Adipocyte (in vitro differentiated cells): ENCODE measurements at regions not wholly inside any gene's neighbourhood (a gene's known extent, or its start where the extent isn't known, plus 50 kb on each side); places are given as distances from the start of the nearest gene placed in this dataset.
"Not testable (repeated sequence)": the region's sequence is repeated elsewhere in the genome, so short reads cannot be mapped to it uniquely, and the experiment has no call there.

Experiments used
- DNase-seq: peaks from one replicate; pipeline ENCODE4 v3.0.0-alpha.2; 2015; ENCODE audit warnings: low read depth
- H3K27me3 ChIP-seq: replicated peaks from 2 replicates; pipeline ENCODE4 v1.7.0; 2013; ENCODE audit warnings: mild to moderate bottlenecking, low read length, moderate library complexity; ENCODE audit not compliant: control insufficient read depth, insufficient read depth
- H3K36me3 ChIP-seq: 2 replicates; pipeline ENCODE4 v1.7.0; 2013; ENCODE audit warnings: low read length, mild to moderate bottlenecking, moderate library complexity; ENCODE audit not compliant: control insufficient read depth, insufficient read depth, severe bottlenecking
- H3K4me1 ChIP-seq: 2 replicates; pipeline ENCODE4 v1.7.0; 2013; ENCODE audit warnings: mild to moderate bottlenecking, low read length, moderate library complexity; ENCODE audit not compliant: control insufficient read depth, insufficient read depth
- H3K4me3 ChIP-seq: 2 replicates; pipeline ENCODE4 v1.7.0; 2013; ENCODE audit warnings: mild to moderate bottlenecking, low read length, moderate library complexity
- H3K9ac ChIP-seq: 2 replicates; pipeline ENCODE4 v1.7.0; 2013; ENCODE audit warnings: mild to moderate bottlenecking, low read length, moderate library complexity
- H3K9me3 ChIP-seq: 2 replicates; pipeline ENCODE4 v1.7.0; 2013; ENCODE audit warnings: mild to moderate bottlenecking, low read length, moderate library complexity; ENCODE audit not compliant: control insufficient read depth

DNA sequence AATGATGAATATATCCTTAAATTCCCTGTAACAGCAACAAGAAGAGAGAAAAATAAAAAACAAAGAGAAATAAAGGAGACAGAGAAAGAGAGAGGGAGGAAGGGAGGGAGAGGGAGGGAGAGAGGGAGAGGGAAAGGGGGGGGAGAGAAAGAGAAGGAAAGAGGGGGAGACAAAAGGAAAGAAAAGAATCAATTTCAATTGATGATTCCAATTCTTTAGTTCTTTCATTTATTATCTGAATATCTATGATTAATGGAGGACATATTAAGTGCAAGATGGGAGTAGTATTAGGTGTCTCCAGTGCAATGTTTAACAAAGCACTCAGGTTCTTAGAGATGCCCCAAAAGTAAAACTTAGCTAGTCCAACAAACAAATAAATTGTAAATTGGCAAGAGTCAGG, 97.2 kb upstream of the DPP10 start:
- no peaks in the 10 kb centered on the region for H3K36me3 ChIP-seq
- H3K9ac ChIP-seq: no peak overlapping the region
- DNase-seq: no peak
- H3K4me1 ChIP-seq: no peaks in the 10 kb centered on the region
- no peaks in the 10 kb centered on the region for H3K9me3 ChIP-seq
- H3K4me3 ChIP-seq: no peak overlapping the region
- no peaks in the 10 kb centered on the region for H3K27me3 ChIP-seq

DNA sequence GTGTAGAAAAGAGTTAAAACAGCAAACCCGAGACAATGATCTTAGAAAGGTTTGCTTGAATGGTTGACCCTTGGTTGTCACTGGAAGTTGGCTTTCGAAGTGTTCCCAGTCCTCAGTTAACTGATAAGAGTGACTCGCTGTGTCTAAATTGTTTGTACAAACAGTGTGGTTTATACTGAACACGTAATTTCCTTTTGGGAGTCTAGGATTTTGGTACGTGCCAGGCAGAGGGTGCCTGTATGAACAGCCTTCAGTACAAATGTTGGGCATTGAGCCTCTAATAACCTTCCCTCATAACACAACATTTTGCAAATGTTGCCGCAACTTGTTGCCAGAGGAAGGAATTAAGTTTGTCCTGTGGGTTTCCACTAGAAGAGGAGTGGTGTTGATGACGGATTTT, 95.8 kb upstream of the DPP10 start:
- H3K4me1 ChIP-seq: no peaks in the 10 kb centered on the region
- no peaks in the 10 kb centered on the region for H3K36me3 ChIP-seq

DNA sequence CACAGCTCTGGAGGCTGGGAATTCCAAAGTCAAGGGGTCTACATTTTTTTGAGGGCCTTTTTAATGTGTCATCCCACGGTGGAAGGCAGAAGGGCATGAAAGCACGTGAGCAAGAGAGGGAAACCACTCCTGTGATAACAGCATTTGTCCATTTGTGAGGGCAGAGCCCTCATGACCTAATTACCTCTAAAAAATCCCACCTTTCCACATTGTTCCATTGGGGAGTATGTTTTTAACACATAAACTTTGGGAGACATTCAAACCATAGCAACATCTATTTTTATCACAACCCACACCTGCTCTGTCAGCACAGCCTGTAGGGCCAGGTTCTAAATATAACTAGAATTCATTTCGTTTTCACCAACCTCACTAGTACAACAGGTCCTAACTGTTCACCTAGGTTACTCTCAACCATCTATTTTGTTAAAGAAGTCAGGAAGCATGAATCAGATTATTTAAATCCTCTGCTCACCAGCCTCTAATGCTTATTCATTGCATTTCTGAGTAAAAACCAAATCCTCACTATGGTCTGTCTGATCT, 92.2 kb upstream of the DPP10 start:
- H3K9me3 ChIP-seq: peaks cover 3% of the 10 kb centered on the region
- no peak overlapping the region for H3K9ac ChIP-seq
- H3K36me3 ChIP-seq: no peaks in the 10 kb centered on the region
- H3K4me3 ChIP-seq: no peak overlapping the region
- no peaks in the 10 kb centered on the region for H3K4me1 ChIP-seq
- DNase-seq: no peak
- H3K27me3 ChIP-seq: no peaks in the 10 kb centered on the region

More for the DNA sequence above, 95.8 kb upstream of the DPP10 start:
- H3K27me3 ChIP-seq: no peaks in the 10 kb centered on the region
- H3K9me3 ChIP-seq: peaks cover 3% of the 10 kb centered on the region
- no peak overlapping the region for H3K4me3 ChIP-seq
- H3K9ac ChIP-seq: no peak overlapping the region
- no peak for DNase-seq

- peaks cover 3% of the 10 kb centered on the region for H3K9me3 ChIP-seq
Observed at GRCh38 chr2:114352988-114353387, 89.5 kb upstream of the DPP10 start.

GRCh38 chr2:114354199-114354598, 88.2 kb upstream of the DPP10 start:
- Histone ChIP-seq H3K4me3 (no peak overlapping the region), H3K9me3 (peaks cover 3% of the 10 kb centered on the region), H3K4me1 (no peaks in the 10 kb centered on the region), H3K36me3 (no peaks in the 10 kb centered on the region), H3K27me3 (no peaks in the 10 kb centered on the region), H3K9ac (no peak overlapping the region)
- DNase-seq: no peak

More at GRCh38 chr2:114352988-114353387, 89.5 kb upstream of the DPP10 start:
- H3K4me3 ChIP-seq: no peak overlapping the region
- DNase-seq: no peak
- no peaks in the 10 kb centered on the region for H3K27me3 ChIP-seq
- H3K4me1 ChIP-seq: no peaks in the 10 kb centered on the region
- H3K36me3 ChIP-seq: no peaks in the 10 kb centered on the region
- no peak overlapping the region for H3K9ac ChIP-seq

DNA sequence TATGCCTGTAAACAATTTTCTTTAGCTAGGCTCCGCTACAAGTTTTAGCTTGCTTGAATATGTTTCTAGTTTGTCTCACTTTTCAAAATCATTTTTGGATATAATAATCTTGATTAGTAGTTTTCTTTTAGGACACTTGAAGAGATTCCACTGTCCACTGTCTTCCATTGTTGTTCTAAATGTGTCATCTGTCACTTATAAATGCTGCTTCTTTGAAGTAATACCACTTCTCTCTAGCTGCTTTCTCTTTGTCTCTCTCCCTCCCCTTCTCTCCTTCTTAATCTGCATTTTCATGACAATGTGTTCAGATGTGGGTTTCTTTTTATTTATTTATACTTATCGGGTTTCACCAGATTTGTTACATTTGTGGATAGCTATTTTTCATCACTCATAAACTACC, 73.7 kb upstream of the DPP10 start:
- Histone ChIP-seq H3K36me3 (no peaks in the 10 kb centered on the region), H3K27me3 (no peaks in the 10 kb centered on the region), H3K4me3 (no peak overlapping the region), H3K4me1 (no peaks in the 10 kb centered on the region), H3K9me3 (peaks cover 24% of the 10 kb centered on the region), H3K9ac (no peak overlapping the region)
- DNase-seq: no peak

GRCh38 chr2:114371721-114372120, 70.7 kb upstream of the DPP10 start:
- not testable (repeated sequence) for H3K36me3 ChIP-seq, H3K27me3 ChIP-seq, H3K4me1 ChIP-seq, H3K9ac ChIP-seq, H3K4me3 ChIP-seq, DNase-seq
- H3K9me3 ChIP-seq: peaks cover 27% of the 10 kb centered on the region

DNA sequence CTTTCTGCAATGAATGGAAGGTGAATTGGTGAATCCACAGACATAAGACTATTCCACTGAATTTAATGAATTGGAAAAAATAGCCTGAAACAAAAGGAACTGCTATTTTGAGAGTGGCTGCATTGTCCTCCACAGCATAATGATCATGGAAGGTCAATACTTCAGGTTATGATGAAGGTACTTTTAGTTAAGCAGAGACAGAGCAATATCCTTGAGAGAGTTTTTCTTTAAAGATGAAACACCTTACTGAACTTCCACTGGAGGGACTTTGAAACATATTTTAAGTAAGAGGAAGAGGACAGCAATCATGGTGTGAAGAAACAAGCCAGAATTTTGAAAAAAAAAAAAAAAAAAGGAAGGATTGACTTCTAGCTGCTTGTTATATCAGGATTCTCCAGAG, 68.8 kb upstream of the DPP10 start:
- no peak overlapping the region for H3K4me3 ChIP-seq
- peaks cover 13% of the 10 kb centered on the region for H3K9me3 ChIP-seq
- H3K27me3 ChIP-seq: no peaks in the 10 kb centered on the region
- H3K9ac ChIP-seq: no peak overlapping the region
- no peaks in the 10 kb centered on the region for H3K36me3 ChIP-seq
- no peaks in the 10 kb centered on the region for H3K4me1 ChIP-seq
- DNase-seq: no peak

DNA sequence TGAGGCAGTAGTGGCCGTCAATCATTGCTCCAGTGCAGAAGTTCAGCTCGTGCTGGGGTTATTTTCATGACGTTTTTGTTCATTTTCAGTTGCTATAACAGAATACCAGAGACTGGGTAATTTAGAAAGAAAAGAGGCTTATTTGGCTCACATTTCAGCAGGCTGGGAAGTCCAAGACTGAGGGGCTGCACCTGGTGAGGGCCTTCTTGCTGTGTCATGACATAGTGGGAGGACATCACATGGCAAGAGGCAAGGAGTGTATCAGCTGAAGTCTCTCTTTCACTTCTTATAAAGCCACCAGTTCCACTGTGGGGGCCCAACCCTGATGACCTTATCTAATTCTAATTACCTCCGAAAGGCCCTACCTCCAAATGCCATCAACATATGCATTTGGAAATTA, 58.0 kb upstream of the DPP10 start:
- Histone ChIP-seq H3K4me1 (no peaks in the 10 kb centered on the region), H3K4me3 (no peak overlapping the region), H3K27me3 (no peaks in the 10 kb centered on the region), H3K36me3 (no peaks in the 10 kb centered on the region), H3K9ac (no peak overlapping the region), H3K9me3 (no peaks in the 10 kb centered on the region)
- no peak for DNase-seq

- Histone ChIP-seq H3K9ac (no peak overlapping the region), H3K4me3 (no peak overlapping the region), H3K9me3 (no peaks in the 10 kb centered on the region), H3K4me1 (no peaks in the 10 kb centered on the region), H3K36me3 (no peaks in the 10 kb centered on the region), H3K27me3 (no peaks in the 10 kb centered on the region)
- no peak for DNase-seq
Observed at GRCh38 chr2:114389021-114389420, 53.4 kb upstream of the DPP10 start.
